ENCODE measurements at regions not wholly inside any gene's neighbourhood (a gene's known extent, or its start where the extent isn't known, plus 50 kb on each side); places are given as distances from the start of the nearest gene placed in this dataset.

DNA sequence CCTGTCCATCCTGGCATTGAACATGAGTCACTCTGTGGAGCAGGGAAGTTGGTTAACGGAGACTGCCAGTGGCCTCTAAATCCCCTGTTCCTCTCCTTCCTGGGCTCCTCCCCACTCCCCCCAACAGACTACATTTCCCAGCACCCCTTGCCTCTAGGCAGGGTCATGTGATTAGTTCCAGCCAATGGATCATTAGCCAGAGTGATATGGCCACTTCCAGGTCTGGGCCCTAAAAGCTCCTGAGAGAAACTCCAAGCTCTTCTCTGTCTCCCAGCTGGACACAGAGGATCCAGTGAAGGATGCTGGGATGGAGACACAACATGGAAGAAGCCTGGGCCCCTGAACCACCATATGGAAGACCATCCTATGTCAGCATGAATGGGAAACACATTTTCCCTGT lies 54.4 kb upstream of the RFLNA start:
- no peak for DNase-seq (ENCODE audit: low read depth, low spot score)
- Mint-ChIP-seq H3K9me3 (peaks cover 10% of the 10 kb centered on the region), H3K36me3 (ENCODE audit: low read depth) (no peaks in the 10 kb centered on the region), H3K27ac (ENCODE audit: unreplicated experiment) (no peak overlapping the region), H3K27me3 (ENCODE audit: low read depth) (peaks cover 4% of the 10 kb centered on the region), H3K4me3 (no peak overlapping the region), H3K4me1 (no peaks in the 10 kb centered on the region)
- TF ChIP-seq, protein P1, sequence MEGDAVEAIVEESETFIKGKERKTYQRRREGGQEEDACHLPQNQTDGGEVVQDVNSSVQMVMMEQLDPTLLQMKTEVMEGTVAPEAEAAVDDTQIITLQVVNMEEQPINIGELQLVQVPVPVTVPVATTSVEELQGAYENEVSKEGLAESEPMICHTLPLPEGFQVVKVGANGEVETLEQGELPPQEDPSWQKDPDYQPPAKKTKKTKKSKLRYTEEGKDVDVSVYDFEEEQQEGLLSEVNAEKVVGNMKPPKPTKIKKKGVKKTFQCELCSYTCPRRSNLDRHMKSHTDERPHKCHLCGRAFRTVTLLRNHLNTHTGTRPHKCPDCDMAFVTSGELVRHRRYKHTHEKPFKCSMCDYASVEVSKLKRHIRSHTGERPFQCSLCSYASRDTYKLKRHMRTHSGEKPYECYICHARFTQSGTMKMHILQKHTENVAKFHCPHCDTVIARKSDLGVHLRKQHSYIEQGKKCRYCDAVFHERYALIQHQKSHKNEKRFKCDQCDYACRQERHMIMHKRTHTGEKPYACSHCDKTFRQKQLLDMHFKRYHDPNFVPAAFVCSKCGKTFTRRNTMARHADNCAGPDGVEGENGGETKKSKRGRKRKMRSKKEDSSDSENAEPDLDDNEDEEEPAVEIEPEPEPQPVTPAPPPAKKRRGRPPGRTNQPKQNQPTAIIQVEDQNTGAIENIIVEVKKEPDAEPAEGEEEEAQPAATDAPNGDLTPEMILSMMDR (conservative IDR thresholded peaks at IDR 0.05): no peak

DNA sequence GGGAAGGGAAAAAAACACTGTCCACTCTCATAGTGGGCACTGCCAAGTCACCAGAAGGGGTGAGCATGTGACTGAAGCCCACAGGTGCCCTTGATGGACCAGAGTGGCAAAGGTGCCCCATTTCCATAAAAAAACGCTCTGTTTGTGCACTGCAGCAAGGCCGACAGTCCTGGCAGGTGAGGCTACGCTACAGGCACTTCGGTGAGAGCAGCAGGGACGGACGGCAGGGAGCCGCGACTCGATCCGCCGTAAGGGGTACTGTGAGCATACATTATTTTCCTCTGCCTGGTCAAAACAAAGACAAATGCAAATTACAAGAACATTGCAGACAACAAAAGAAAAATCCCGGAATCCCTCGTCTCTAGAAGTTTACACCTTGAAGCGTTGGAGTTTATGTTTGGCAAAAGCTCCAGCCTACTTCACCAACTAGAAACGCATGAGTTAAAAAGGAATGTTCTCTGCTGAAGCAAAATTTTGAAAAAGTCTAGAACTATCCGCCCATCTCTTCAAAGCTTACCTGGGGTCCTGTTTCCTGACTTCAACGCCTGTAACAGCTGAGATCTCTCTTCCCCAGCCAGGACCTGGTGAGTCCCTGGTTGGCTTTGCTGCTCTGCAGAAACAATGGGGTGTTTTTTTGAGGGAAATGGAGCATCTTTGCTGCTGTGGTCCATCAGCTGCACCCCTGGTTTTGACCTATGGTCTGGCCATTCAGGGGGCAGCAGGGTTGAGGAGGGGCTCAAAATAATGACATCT lies 52.9 kb upstream of the RFLNA start:
- no peaks in the 10 kb centered on the region for H3K4me1 Mint-ChIP-seq
- H3K27me3 Mint-ChIP-seq (ENCODE audit: low read depth): peaks cover 4% of the 10 kb centered on the region
- no peak overlapping the region for H3K4me3 Mint-ChIP-seq
- TF ChIP-seq, protein P1 (conservative IDR thresholded peaks at IDR 0.05): no peak
- peaks cover 10% of the 10 kb centered on the region for H3K9me3 Mint-ChIP-seq
- no peak overlapping the region for H3K27ac Mint-ChIP-seq (ENCODE audit: unreplicated experiment)
- H3K36me3 Mint-ChIP-seq (ENCODE audit: low read depth): no peaks in the 10 kb centered on the region
- DNase-seq (ENCODE audit: low read depth, low spot score): no peak

DNA sequence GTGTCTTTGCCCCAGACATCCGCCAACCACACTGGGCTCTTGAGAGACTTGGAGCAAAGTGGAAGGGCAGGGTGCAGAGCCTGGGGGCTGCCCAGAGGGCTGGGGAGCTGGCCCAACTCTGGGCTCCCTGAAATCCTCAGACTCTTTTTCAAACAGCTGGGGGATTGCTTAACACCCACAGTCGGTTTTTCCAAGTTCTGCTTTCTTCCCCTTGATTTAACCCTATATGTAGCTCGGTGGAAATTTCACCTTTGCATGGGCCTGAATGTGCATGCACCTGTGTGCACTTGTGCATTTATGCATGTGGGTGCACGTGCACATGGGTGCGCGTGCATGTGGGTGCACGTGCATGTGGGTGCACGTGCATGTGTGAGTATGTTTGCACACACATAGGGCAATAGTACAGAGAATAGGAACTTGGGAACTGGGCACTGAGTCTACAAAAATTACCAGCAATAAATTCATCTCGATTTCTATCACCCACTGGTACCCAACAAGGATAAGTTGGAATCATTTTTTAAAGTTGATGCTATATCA lies 52.3 kb upstream of the RFLNA start:
- no peaks in the 10 kb centered on the region for H3K4me1 Mint-ChIP-seq
- H3K27me3 Mint-ChIP-seq (ENCODE audit: low read depth): peaks cover 4% of the 10 kb centered on the region
- no peak overlapping the region for H3K4me3 Mint-ChIP-seq
- no peak for DNase-seq (ENCODE audit: low read depth, low spot score)
- H3K36me3 Mint-ChIP-seq (ENCODE audit: low read depth): no peaks in the 10 kb centered on the region
- TF ChIP-seq, protein P1 (conservative IDR thresholded peaks at IDR 0.05): no peak
- peaks cover 10% of the 10 kb centered on the region for H3K9me3 Mint-ChIP-seq
- H3K27ac Mint-ChIP-seq (ENCODE audit: unreplicated experiment): no peak overlapping the region

DNA sequence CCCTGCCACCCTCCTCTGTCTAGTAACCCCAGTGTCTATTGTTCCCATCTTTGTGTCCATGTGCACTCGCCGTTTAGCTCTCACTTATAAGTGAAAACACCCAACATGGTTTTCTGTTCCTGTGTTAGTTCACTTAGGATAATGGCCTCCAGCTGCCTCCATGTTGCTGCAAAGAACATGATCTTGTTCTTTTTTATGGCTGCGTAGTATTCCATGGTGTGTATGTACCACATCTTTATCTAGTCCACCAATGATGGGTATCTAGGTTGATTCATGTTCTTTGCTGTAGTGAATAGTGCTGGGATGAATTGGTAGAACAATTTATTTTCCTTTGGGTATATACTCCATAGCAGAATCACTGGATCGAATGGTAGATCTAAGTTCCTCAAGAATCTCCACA lies 51.0 kb upstream of the RFLNA start:
- Mint-ChIP-seq H3K36me3 (ENCODE audit: low read depth) (no peaks in the 10 kb centered on the region), H3K9me3 (peaks cover 10% of the 10 kb centered on the region), H3K27ac (ENCODE audit: unreplicated experiment) (no peak overlapping the region), H3K4me3 (no peak overlapping the region), H3K4me1 (no peaks in the 10 kb centered on the region), H3K27me3 (ENCODE audit: low read depth) (peaks cover 4% of the 10 kb centered on the region)
- TF ChIP-seq, protein P1 (conservative IDR thresholded peaks at IDR 0.05): no peak
- no peak for DNase-seq (ENCODE audit: low read depth, low spot score)

Measured in neural crest cell (in vitro differentiated cells).